K562 (cell line): ENCODE measurements at regions not wholly inside any gene's neighbourhood (a gene's known extent, or its start where the extent isn't known, plus 50 kb on each side); places are given as distances from the start of the nearest gene placed in this dataset.

ENCODE experiments used
- ATAC-seq: fragments of 200-7000 bp; cut with Tn5 transposase; 3 replicates; pipeline ENCODE4 v1.9.1; 2020; ENCODE audit warnings: moderate library complexity
- BruUV-seq: library from RNA; stranded (reverse); fragments of 400-500 nt; replicated peaks from 2 replicates; lab custom pipeline; 2021; lab: Mats Ljungman, UMichigan
- CTCF ChIA-PET: fragments of 300-600 bp; formaldehyde crosslinking; extraction: SDS; loops from one replicate; lab custom pipeline; 2021; ENCODE audit warnings: low intra/inter-chr PET ratio; lab: Yijun Ruan, JAX
- POLR2A ChIA-PET: fragments of 300-600, 350-650 bp; sonication (Branson Sonifier 250); formaldehyde crosslinking; extraction: SDS; loops from one replicate; lab custom pipeline; 2021; ENCODE audit warnings: antibody characterized with exemption, inconsistent platforms; lab: Yijun Ruan, JAX
- DNase-seq, 4 experiments: peaks; one replicate each; pipeline versions ENCODE4 v3.0.0 to v3.0.0-alpha.2; 2011 to 2018; ENCODE audit warnings: low spot score in 3 of 4, mixed read lengths in 3 of 4; ENCODE audit errors: extremely low read depth in 1 of 4
- FAIRE-seq: peaks from 2 replicates; lab custom pipeline; 2011; peaks lifted over from hg19 to GRCh38; lab: Jason Lieb, UNC
- H2AFZ ChIP-seq: 2 replicates; pipeline ENCODE4 v1.6.0; 2011; ENCODE audit warnings: low read depth, low read length, control low read depth, inconsistent platforms
- H3K27ac ChIP-seq: fragments of 200-600 bp; 3 replicates; pipeline ENCODE4 v1.8.0; 2011; ENCODE audit warnings: low read depth, mild to moderate bottlenecking, control low read depth, inconsistent platforms, low read length, moderate library complexity, mixed read lengths; ENCODE audit errors: extremely low read depth
- H3K27me3 ChIP-seq, 2 experiments: fragments of 300-600 bp in 1 of 2; 2 replicates in 1 of 2; 3 replicates in 1 of 2; pipeline versions ENCODE4 v1.6.0 to v1.8.0; 2011; ENCODE audit warnings: inconsistent platforms in 2 of 2, low read length in 2 of 2, mild to moderate bottlenecking in 1 of 2, mixed read lengths in 1 of 2, moderate library complexity in 1 of 2; ENCODE audit not compliant: control insufficient read depth in 2 of 2, insufficient read depth in 2 of 2
- H3K36me3 ChIP-seq: fragments of 300-600 bp; 3 replicates; pipeline ENCODE4 v1.8.0; 2011; ENCODE audit warnings: mild to moderate bottlenecking, low read length, inconsistent platforms; ENCODE audit not compliant: control insufficient read depth, insufficient read depth
- H3K4me1 ChIP-seq, 2 experiments: fragments of 200-600 bp in 1 of 2; replicated peaks in 1 of 2; 2 replicates in 1 of 2; 3 replicates in 1 of 2; pipeline versions ENCODE4 v1.5.1 to v1.8.0; 2011; ENCODE audit warnings: inconsistent platforms in 2 of 2, low read length in 2 of 2, mild to moderate bottlenecking in 1 of 2, mixed read lengths in 1 of 2, moderate library complexity in 1 of 2; ENCODE audit not compliant: control insufficient read depth in 2 of 2, insufficient read depth in 2 of 2
- H3K4me2 ChIP-seq: 2 replicates; pipeline ENCODE4 v1.6.1; 2011; ENCODE audit warnings: low read length, control low read depth, inconsistent platforms, mixed read lengths; ENCODE audit not compliant: insufficient read depth
- H3K4me3 ChIP-seq: fragments of 200-600 bp; sonication (generic), shearing (Covaris generic); 2 replicates; pipeline ENCODE4 v1.5.1; 2016; ENCODE audit warnings: control low read depth, inconsistent platforms
- H3K79me2 ChIP-seq: fragments of 200-600 bp; 3 replicates; pipeline ENCODE4 v1.8.0; 2011; ENCODE audit warnings: low read length, inconsistent platforms; ENCODE audit not compliant: control insufficient read depth, insufficient read depth
- H3K9ac ChIP-seq, 2 experiments: 2 replicates each; pipeline versions ENCODE4 v1.6.0 to v1.6.1; 2011; ENCODE audit warnings: low read depth in 2 of 2, low read length in 2 of 2, control low read depth in 1 of 2, inconsistent platforms in 1 of 2, mild to moderate bottlenecking in 1 of 2, mixed read lengths in 1 of 2; ENCODE audit not compliant: insufficient read depth in 1 of 2
- H3K9me1 ChIP-seq: one replicate; pipeline ENCODE4 v1.6.0; 2011; ENCODE audit warnings: inconsistent platforms, mild to moderate bottlenecking, low read length, moderate library complexity; ENCODE audit not compliant: control insufficient read depth, insufficient read depth
- H3K9me3 ChIP-seq: replicated peaks from 2 replicates; pipeline ENCODE4 v1.5.1; 2011; ENCODE audit warnings: low read depth, low read length, inconsistent platforms; ENCODE audit not compliant: control insufficient read depth, insufficient read depth
- H4K20me1 ChIP-seq: replicated peaks from 2 replicates; pipeline ENCODE4 v1.6.1; 2011; ENCODE audit warnings: low read length, inconsistent platforms, mixed read lengths; ENCODE audit not compliant: control insufficient read depth, insufficient read depth
- CHD4 ChIP-seq: fragments of 200-600 bp; sonication (generic); IDR thresholded peaks from 3 replicates; pipeline ENCODE4 v1.6.1; 2012; ENCODE audit warnings: low read depth, mild to moderate bottlenecking, mixed read lengths, low read length, inconsistent platforms; ENCODE audit not compliant: insufficient read depth, insufficient replicate concordance, poor library complexity, severe bottlenecking
- KLF16 ChIP-seq: IDR thresholded peaks from 2 replicates; pipeline ENCODE4 v1.6.1; 2016; ENCODE audit warnings: antibody characterized with exemption
- NFIC ChIP-seq: fragments of 450-650 bp; IDR thresholded peaks from 2 replicates; pipeline ENCODE4 v1.6.1; 2017; ENCODE audit warnings: mild to moderate bottlenecking, inconsistent platforms
- NFIX ChIP-seq: fragments of 250-450 bp; sonication (Bioruptor Pico); IDR thresholded peaks from 2 replicates; pipeline ENCODE4 v1.4.0; 2020; ENCODE audit warnings: low read depth, mild to moderate bottlenecking, moderate library complexity
- NFRKB ChIP-seq: fragments of 450-650 bp; IDR thresholded peaks from 2 replicates; pipeline ENCODE4 v1.6.1; 2016; ENCODE audit warnings: low read depth
- SP2 ChIP-seq: IDR thresholded peaks from 2 replicates; pipeline ENCODE4 v1.6.1; 2011; ENCODE audit warnings: mild to moderate bottlenecking, low read depth, low read length, moderate library complexity; ENCODE audit not compliant: poor library complexity, severe bottlenecking; ENCODE audit errors: extremely low read depth
- ZKSCAN1 ChIP-seq: fragments of 150-350 bp; IDR thresholded peaks from 2 replicates; pipeline ENCODE4 v1.6.1; 2016; ENCODE audit warnings: low read depth, low read length
- ZNF165 ChIP-seq: fragments of 250-450 bp; sonication (Bioruptor Pico); IDR thresholded peaks from 2 replicates; pipeline ENCODE4 v1.4.0; 2020; ENCODE audit warnings: borderline replicate concordance
- ZNF766 ChIP-seq: fragments of 200-800 bp; sonication (Bioruptor generic); conservative IDR thresholded peaks from 2 replicates; pipeline ENCODE4 v1.6.1; 2016; ENCODE audit warnings: missing genetic modification characterization, missing compliant biosample characterization
- WGBS: fragments of 100-300 bp; shearing (Covaris generic); methylation state at CpG from one replicate; pipeline ENCODE4 v1.1.6; 2016; ENCODE audit warnings: low coverage, mixed read lengths; ENCODE audit not compliant: insufficient coverage; ENCODE audit errors: missing lambda C conversion rate; 5-methylcytosine and 5-hydroxymethylcytosine counted together
- in situ Hi-C: fragments of 300-500 bp; cut with MboI; formaldehyde crosslinking; loops from 4 replicates; pipeline ENCODE4 v1.15.0; 2018; ENCODE audit warnings: inconsistent platforms, mixed read lengths
- intact Hi-C: fragments of 100-400 bp; cut with micrococcal nuclease; formaldehyde crosslinking; loops from 2 replicates; pipeline ENCODE4 v1.14.2; 2022
- TF ChIP-seq, protein P1 (sequence below): fragments of 150-350 bp; conservative IDR thresholded peaks from 2 replicates; pipeline ENCODE4 v1.6.1; 2014; ENCODE audit warnings: low read length

DNA sequence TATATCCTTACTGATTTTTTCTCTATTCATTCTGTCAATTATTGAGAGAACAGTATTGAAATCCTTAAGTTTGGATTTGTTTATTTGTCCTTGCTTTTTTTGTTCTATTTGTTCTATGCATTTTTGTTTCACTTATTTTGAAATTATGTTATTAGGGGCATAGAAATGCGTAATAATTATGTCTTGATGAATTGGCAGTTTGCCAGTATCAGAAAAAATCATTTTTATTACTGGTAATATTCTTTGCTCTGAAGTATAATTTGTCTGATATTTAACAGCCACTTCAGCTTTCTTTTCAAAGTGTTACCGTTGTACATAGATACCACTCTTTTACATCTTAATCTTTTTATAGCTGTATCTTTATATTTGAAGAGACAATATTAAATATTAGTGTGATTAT is 2090.9 kb upstream of the WWC1 start:
- no peak overlapping the region for H3K27ac ChIP-seq
- TF ChIP-seq NFIX, result peak; percentile 75
- no peak for TF ChIP-seq ZNF766 (CRISPR knock-in tag)
- peak; percentile 75; the same call in 1 of the 2 replicates for TF ChIP-seq NFIC
- TF ChIP-seq, all 486 proteins: peak for 2
- FAIRE-seq (no peak), ATAC-seq (no peak), DNase-seq (no peak)
- Histone ChIP-seq H3K79me2 (no peaks in the 10 kb centered on the region), H3K4me1 (no peaks in the 10 kb centered on the region), H3K4me3 (no peak overlapping the region), H4K20me1 (no peaks in the 10 kb centered on the region), H3K9me1 (no peaks in the 10 kb centered on the region), H3K9me3 (0 out of 2 replicates have a peak, but pooled peaks cover 2% of the 10 kb centered on the region), H3K36me3 (no peaks in the 10 kb centered on the region), H3K27me3 (no peaks in the 10 kb centered on the region), H2AFZ (no peak overlapping the region), H3K4me2 (no peak overlapping the region), H3K9ac (no peak overlapping the region)
- intact Hi-C loops, result no loop called here
- CTCF ChIA-PET, result no interaction called here
- POLR2A ChIA-PET, result no interaction called here
- BruUV-seq, result no TSS peak
- WGBS, result 0% methylated on average over 2 of the region's 2 CpGs
- in situ Hi-C loops, result no loop called here

DNA sequence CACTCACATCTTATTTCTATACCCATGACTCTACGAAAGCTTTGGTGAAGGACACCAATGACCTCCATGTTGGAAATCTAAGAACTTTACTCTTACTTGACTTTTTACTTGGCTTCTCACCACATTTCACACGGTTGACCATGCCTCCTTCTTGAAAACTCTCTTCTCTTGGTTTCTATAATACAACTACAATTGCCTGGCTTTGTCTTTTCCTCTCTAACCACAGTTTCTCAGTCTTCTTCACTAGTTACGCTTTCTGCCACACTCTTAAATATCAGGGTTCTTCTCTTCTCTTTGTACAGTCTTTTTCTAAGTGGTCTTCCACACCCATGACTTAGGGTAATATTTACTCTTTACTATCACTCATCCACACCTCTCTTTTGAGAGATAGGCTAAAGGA is 2079.8 kb upstream of the WWC1 start:
- Histone ChIP-seq H3K79me2 (no peaks in the 10 kb centered on the region), H3K4me3 (no peak overlapping the region), H2AFZ (no peak overlapping the region), H3K4me1 (no peaks in the 10 kb centered on the region), H3K9me3 (no peaks in the 10 kb centered on the region)
- in situ Hi-C loops, result no loop called here
- no TSS peak for BruUV-seq
- CTCF ChIA-PET, result no interaction called here
- TF ChIP-seq SP2 (no peak), CHD4 (no peak), KLF16 (no peak), NFRKB (no peak), ZKSCAN1 (no peak), ZNF165 (CRISPR knock-in tag) (no peak)
- TF ChIP-seq, protein P1, sequence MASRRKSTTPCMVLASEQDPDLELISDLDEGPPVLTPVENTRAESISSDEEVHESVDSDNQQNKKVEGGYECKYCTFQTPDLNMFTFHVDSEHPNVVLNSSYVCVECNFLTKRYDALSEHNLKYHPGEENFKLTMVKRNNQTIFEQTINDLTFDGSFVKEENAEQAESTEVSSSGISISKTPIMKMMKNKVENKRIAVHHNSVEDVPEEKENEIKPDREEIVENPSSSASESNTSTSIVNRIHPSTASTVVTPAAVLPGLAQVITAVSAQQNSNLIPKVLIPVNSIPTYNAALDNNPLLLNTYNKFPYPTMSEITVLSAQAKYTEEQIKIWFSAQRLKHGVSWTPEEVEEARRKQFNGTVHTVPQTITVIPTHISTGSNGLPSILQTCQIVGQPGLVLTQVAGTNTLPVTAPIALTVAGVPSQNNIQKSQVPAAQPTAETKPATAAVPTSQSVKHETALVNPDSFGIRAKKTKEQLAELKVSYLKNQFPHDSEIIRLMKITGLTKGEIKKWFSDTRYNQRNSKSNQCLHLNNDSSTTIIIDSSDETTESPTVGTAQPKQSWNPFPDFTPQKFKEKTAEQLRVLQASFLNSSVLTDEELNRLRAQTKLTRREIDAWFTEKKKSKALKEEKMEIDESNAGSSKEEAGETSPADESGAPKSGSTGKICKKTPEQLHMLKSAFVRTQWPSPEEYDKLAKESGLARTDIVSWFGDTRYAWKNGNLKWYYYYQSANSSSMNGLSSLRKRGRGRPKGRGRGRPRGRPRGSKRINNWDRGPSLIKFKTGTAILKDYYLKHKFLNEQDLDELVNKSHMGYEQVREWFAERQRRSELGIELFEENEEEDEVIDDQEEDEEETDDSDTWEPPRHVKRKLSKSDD, result no peak
- TF ChIP-seq, all 486 proteins: peak for 0
- FAIRE-seq (no peak), DNase-seq (no peak), ATAC-seq (no peak)
- no peaks in the 10 kb centered on the region for H3K27me3 ChIP-seq
- no peak overlapping the region for H3K9ac ChIP-seq
- POLR2A ChIA-PET, result no interaction called here
- no peaks in the 10 kb centered on the region for H3K9me1 ChIP-seq
- H3K36me3 ChIP-seq, result no peaks in the 10 kb centered on the region
- H3K4me2 ChIP-seq, result no peak overlapping the region
- no peaks in the 10 kb centered on the region for H4K20me1 ChIP-seq
- intact Hi-C loops, result no loop called here
- WGBS, result 0% methylated on average over 3 of the region's 3 CpGs
- no peak overlapping the region for H3K27ac ChIP-seq
